PC-9 (cell line): ENCODE measurements at regions not wholly inside any gene's neighbourhood (a gene's known extent, or its start where the extent isn't known, plus 50 kb on each side); places are given as distances from the start of the nearest gene placed in this dataset.

Experiments
- CTCF ChIP-seq: fragments of 200-600 bp; sonication (generic); conservative IDR thresholded peaks from 2 replicates; pipeline ENCODE4 v1.6.1; 2017; ENCODE audit warnings: mixed run types, antibody characterized with exemption, mild to moderate bottlenecking, moderate library complexity
- EZH2 ChIP-seq: fragments of 200-600 bp; sonication (generic); IDR thresholded peaks from 2 replicates; pipeline ENCODE4 v1.8.0; 2017; ENCODE audit warnings: antibody characterized with exemption, low read depth

- TF ChIP-seq EZH2 = no peak
- no peak for TF ChIP-seq CTCF
Measured at GRCh38 chr21:31413698-31414097, 69.6 kb upstream of the TIAM1 start.
